ENCODE measurements at regions not wholly inside any gene's neighbourhood (a gene's known extent, or its start where the extent isn't known, plus 50 kb on each side); places are given as distances from the start of the nearest gene placed in this dataset.

GRCh38 chr1:208951908-208952307, 631.6 kb upstream of the CAMK1G start:
- DNase-seq (ENCODE audit: insufficient read length, low spot score) (no peak), FAIRE-seq (no peak)
- TF ChIP-seq CTCF (IDR thresholded peaks at IDR 0.05; ENCODE audit: insufficient read depth, missing control alignments): no peak

- no peak for FAIRE-seq
- no peak for TF ChIP-seq CTCF (IDR thresholded peaks at IDR 0.05; ENCODE audit: insufficient read depth, missing control alignments)
- DNase-seq (ENCODE audit: insufficient read length, low spot score): no peak
These were observed 620.6 kb upstream of the CAMK1G start for GRCh38 chr1:208962867-208963266.

GRCh38 chr1:208965351-208965750, 618.2 kb upstream of the CAMK1G start:
- DNase-seq (ENCODE audit: insufficient read length, low spot score) (no peak), FAIRE-seq (no peak)
- no peak for TF ChIP-seq CTCF (IDR thresholded peaks at IDR 0.05; ENCODE audit: insufficient read depth, missing control alignments)

- FAIRE-seq (no peak), DNase-seq (ENCODE audit: insufficient read length, low spot score) (no peak)
- no peak for TF ChIP-seq CTCF (IDR thresholded peaks at IDR 0.05; ENCODE audit: insufficient read depth, missing control alignments)
These were observed 616.2 kb upstream of the CAMK1G start for GRCh38 chr1:208967334-208967733.

- no peak for DNase-seq (ENCODE audit: insufficient read length, low spot score)
- no peak for TF ChIP-seq CTCF (IDR thresholded peaks at IDR 0.05; ENCODE audit: insufficient read depth, missing control alignments)
- no peak for FAIRE-seq
These were observed 608.8 kb upstream of the CAMK1G start for GRCh38 chr1:208974717-208975116.

- FAIRE-seq: no peak
- DNase-seq (ENCODE audit: insufficient read length, low spot score): no peak
- TF ChIP-seq CTCF (IDR thresholded peaks at IDR 0.05; ENCODE audit: insufficient read depth, missing control alignments): no peak
These were observed 608.1 kb upstream of the CAMK1G start for GRCh38 chr1:208975456-208975855.

- no peak for DNase-seq (ENCODE audit: insufficient read length, low spot score)
- no peak for TF ChIP-seq CTCF (IDR thresholded peaks at IDR 0.05; ENCODE audit: insufficient read depth, missing control alignments)
- FAIRE-seq: no peak
These were observed 606.5 kb upstream of the CAMK1G start for GRCh38 chr1:208977012-208977411.
